ENCODE measurements at regions not wholly inside any gene's neighbourhood (a gene's known extent, or its start where the extent isn't known, plus 50 kb on each side); places are given as distances from the start of the nearest gene placed in this dataset.

GRCh38 chr18:75548353-75548905, 120.9 kb upstream of the SMIM21 start:
- WGBS, 2 donors (ENCODE audit: low coverage in 1 of 2): 74 to 80% methylated on average over 4 to 7 of the region's 10 CpGs
- no peaks in the 10 kb centered on the region for H3K9me3 ChIP-seq
- no peak for ATAC-seq
- H3K4me3 ChIP-seq: no peak overlapping the region
- TF ChIP-seq POLR2AphosphoS5 (IDR thresholded peaks at IDR 0.05) (no peak), POLR2A (IDR thresholded peaks at IDR 0.05) (no peak), CTCF (IDR thresholded peaks at IDR 0.05) (no peak), EP300 (IDR thresholded peaks at IDR 0.05) (no peak)
- peaks cover 13% of the 10 kb centered on the region for H3K27me3 ChIP-seq
- no peaks in the 10 kb centered on the region for H3K4me1 ChIP-seq
- no peaks in the 10 kb centered on the region for H3K36me3 ChIP-seq
- H3K27ac ChIP-seq: no peak overlapping the region

GRCh38 chr18:75546964-75547363, 119.5 kb upstream of the SMIM21 start:
- no peaks in the 10 kb centered on the region for H3K4me1 ChIP-seq
- no peak for ATAC-seq
- WGBS, 2 donors (ENCODE audit: low coverage in 1 of 2): 90 to 92% methylated on average over 5 to 6 of the region's 7 CpGs
- peaks cover 13% of the 10 kb centered on the region for H3K27me3 ChIP-seq
- H3K4me3 ChIP-seq: no peak overlapping the region
- H3K9me3 ChIP-seq: no peaks in the 10 kb centered on the region
- no peak for TF ChIP-seq POLR2A (IDR thresholded peaks at IDR 0.05)
- TF ChIP-seq CTCF (IDR thresholded peaks at IDR 0.05): no peak
- no peak for TF ChIP-seq POLR2AphosphoS5 (IDR thresholded peaks at IDR 0.05)
- no peak for TF ChIP-seq EP300 (IDR thresholded peaks at IDR 0.05)
- no peak overlapping the region for H3K27ac ChIP-seq
- H3K36me3 ChIP-seq: no peaks in the 10 kb centered on the region

GRCh38 chr18:75545189-75545588, 117.7 kb upstream of the SMIM21 start:
- WGBS, 2 donors (ENCODE audit: low coverage in 1 of 2): 38 to 59% methylated on average over 6 of the region's 6 CpGs
- Histone ChIP-seq H3K4me1 (no peaks in the 10 kb centered on the region), H3K27me3 (peaks cover 13% of the 10 kb centered on the region), H3K27ac (no peak overlapping the region), H3K4me3 (no peak overlapping the region), H3K36me3 (no peaks in the 10 kb centered on the region), H3K9me3 (no peaks in the 10 kb centered on the region)
- ATAC-seq: no peak
- no peak for TF ChIP-seq POLR2AphosphoS5 (IDR thresholded peaks at IDR 0.05)
- TF ChIP-seq POLR2A (IDR thresholded peaks at IDR 0.05): no peak
- no peak for TF ChIP-seq CTCF (IDR thresholded peaks at IDR 0.05)
- TF ChIP-seq EP300 (IDR thresholded peaks at IDR 0.05): no peak

- ATAC-seq: no peak
- H3K36me3 ChIP-seq: no peaks in the 10 kb centered on the region
- 34 to 50% methylated on average over 5 of the region's 5 CpGs for WGBS, 2 donors (ENCODE audit: low coverage in 1 of 2)
- no peaks in the 10 kb centered on the region for H3K4me1 ChIP-seq
- H3K9me3 ChIP-seq: no peaks in the 10 kb centered on the region
- peaks cover 10% of the 10 kb centered on the region for H3K27me3 ChIP-seq
- H3K27ac ChIP-seq: no peak overlapping the region
- TF ChIP-seq POLR2AphosphoS5 (IDR thresholded peaks at IDR 0.05) (no peak), CTCF (IDR thresholded peaks at IDR 0.05) (no peak), POLR2A (IDR thresholded peaks at IDR 0.05) (no peak), EP300 (IDR thresholded peaks at IDR 0.05) (no peak)
- H3K4me3 ChIP-seq: no peak overlapping the region
Measured at GRCh38 chr18:75544496-75544895, 117.0 kb upstream of the SMIM21 start.

- Histone ChIP-seq H3K9me3 (no peaks in the 10 kb centered on the region), H3K27me3 (peaks cover 7% of the 10 kb centered on the region), H3K4me3 (no peak overlapping the region), H3K27ac (no peak overlapping the region), H3K36me3 (no peaks in the 10 kb centered on the region), H3K4me1 (no peaks in the 10 kb centered on the region)
- no peak for ATAC-seq
- 88% methylated on average over 7 of the region's 10 CpGs; no CpG with 5 or more reads in 1 of the 2 donors for whole genome bisulfite sequencing, 2 donors (ENCODE audit: low coverage in 1 of 2)
- TF ChIP-seq EP300 (IDR thresholded peaks at IDR 0.05): no peak
Measured at GRCh38 chr18:75544051-75544481, 116.6 kb upstream of the SMIM21 start.
